CD4-positive, CD25-positive, alpha-beta regulatory T cell (primary cell): ENCODE measurements at regions not wholly inside any gene's neighbourhood (a gene's known extent, or its start where the extent isn't known, plus 50 kb on each side); places are given as distances from the start of the nearest gene placed in this dataset.

Experiments used
- ATAC-seq, 2 donors: fragments of 150-1000 bp; cut with Tn5 transposase; one replicate each; pipeline ENCODE4 v1.10.0; 2021; ENCODE audit warnings: low read depth in 2 of 2, moderate number of reproducible peaks in 2 of 2, moderate library complexity in 1 of 2
- DNase-seq, 3 donors: peaks; one replicate each; pipeline versions ENCODE4 v3.0.0 to v3.0.0-alpha.2; 2012 to 2022; ENCODE audit warnings: mixed read lengths in 1 of 3
- H3K27ac ChIP-seq: one replicate; pipeline ENCODE4 v1.7.0; 2013; ENCODE audit warnings: mild to moderate bottlenecking, low read length; ENCODE audit not compliant: insufficient read depth, poor library complexity, severe bottlenecking
- H3K27me3 ChIP-seq: one replicate; pipeline ENCODE4 v1.7.0; 2013; ENCODE audit warnings: low read length; ENCODE audit not compliant: control insufficient read depth, insufficient read depth
- H3K36me3 ChIP-seq: one replicate; pipeline ENCODE4 v1.7.0; 2013; ENCODE audit warnings: mild to moderate bottlenecking, low read length, moderate library complexity; ENCODE audit not compliant: control insufficient read depth, insufficient read depth
- H3K4me1 ChIP-seq: 2 replicates; pipeline ENCODE4 v1.7.0; 2013; ENCODE audit warnings: mild to moderate bottlenecking, low read length; ENCODE audit not compliant: insufficient read depth, control insufficient read depth, poor library complexity, severe bottlenecking
- H3K4me3 ChIP-seq: one replicate; pipeline ENCODE4 v1.7.0; 2013; ENCODE audit warnings: low read depth, mild to moderate bottlenecking, low read length, moderate library complexity
- H3K9me3 ChIP-seq, 2 experiments: 1 replicate in 1 of 2; 2 replicates in 1 of 2; pipeline ENCODE4 v1.7.0; 2013; ENCODE audit warnings: low read length in 2 of 2, mild to moderate bottlenecking in 1 of 2, moderate library complexity in 1 of 2; ENCODE audit not compliant: control insufficient read depth in 2 of 2
- H3K27ac Mint-ChIP-seq, 3 donors: one replicate each; pipeline ENCODE4 v1.8.0; 2020 to 2022; ENCODE audit warnings: mild to moderate bottlenecking in 3 of 3, mixed read lengths in 3 of 3, moderate library complexity in 2 of 3
- H3K27me3 Mint-ChIP-seq: one replicate; pipeline ENCODE4 v1.8.0; 2022; ENCODE audit warnings: mild to moderate bottlenecking, mixed read lengths
- H3K36me3 Mint-ChIP-seq: one replicate; pipeline ENCODE4 v1.8.0; 2020; ENCODE audit warnings: mixed read lengths
- H3K4me1 Mint-ChIP-seq, 4 donors: one replicate each; pipeline ENCODE4 v1.8.0; 2020 to 2022; ENCODE audit warnings: mixed read lengths in 4 of 4, mild to moderate bottlenecking in 1 of 4
- H3K4me3 Mint-ChIP-seq, 4 donors: one replicate each; pipeline ENCODE4 v1.8.0; 2020 to 2022; ENCODE audit warnings: mild to moderate bottlenecking in 4 of 4, mixed read lengths in 4 of 4, moderate library complexity in 3 of 4
- H3K9me3 Mint-ChIP-seq, 7 donors: one replicate each; pipeline ENCODE4 v1.8.0; 2020 to 2022; ENCODE audit warnings: mixed read lengths in 7 of 7, mild to moderate bottlenecking in 3 of 7, moderate library complexity in 2 of 7

DNA sequence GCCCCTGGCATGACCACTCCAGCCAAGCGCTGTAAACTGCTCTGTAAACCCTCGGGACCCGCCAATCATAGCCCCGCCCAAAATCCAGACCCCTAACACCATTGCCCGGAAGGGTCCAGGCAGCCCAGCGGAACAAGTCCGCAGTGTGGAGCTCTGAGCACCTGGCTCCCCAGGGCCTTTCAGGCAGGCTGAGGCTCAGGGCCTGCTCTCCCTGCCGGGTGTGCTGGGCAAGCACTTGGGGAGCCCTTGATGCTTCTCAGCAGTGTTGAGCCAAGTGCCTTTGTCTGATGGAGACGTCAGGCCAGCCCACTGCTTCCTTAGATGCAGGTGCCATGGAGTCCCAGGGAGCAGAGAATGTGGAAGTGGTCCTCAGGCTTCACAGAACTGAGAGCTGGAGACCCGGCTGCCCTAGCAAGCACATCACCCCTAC is 106.2 kb downstream of the TLE3 start:
- DNase-seq (no peak), ATAC-seq (no peak)
- no peak overlapping the region for H3K27ac Mint-ChIP-seq
- no peaks in the 10 kb centered on the region for H3K36me3 Mint-ChIP-seq
- Histone ChIP-seq H3K27me3 (no peaks in the 10 kb centered on the region), H3K27ac (no peak overlapping the region), H3K9me3 (no peaks in the 10 kb centered on the region), H3K4me1 (no peaks in the 10 kb centered on the region), H3K4me3 (no peak overlapping the region), H3K36me3 (no peaks in the 10 kb centered on the region)
- peaks cover 5% of the 10 kb centered on the region for H3K27me3 Mint-ChIP-seq
- H3K4me1 Mint-ChIP-seq: peaks cover 0 to 7% (median 0%) of the 10 kb centered on the region in 4 donors
- no peak overlapping the region for H3K4me3 Mint-ChIP-seq
- H3K9me3 Mint-ChIP-seq: peaks cover 0 to 2% (median 0%) of the 10 kb centered on the region in 7 donors

DNA sequence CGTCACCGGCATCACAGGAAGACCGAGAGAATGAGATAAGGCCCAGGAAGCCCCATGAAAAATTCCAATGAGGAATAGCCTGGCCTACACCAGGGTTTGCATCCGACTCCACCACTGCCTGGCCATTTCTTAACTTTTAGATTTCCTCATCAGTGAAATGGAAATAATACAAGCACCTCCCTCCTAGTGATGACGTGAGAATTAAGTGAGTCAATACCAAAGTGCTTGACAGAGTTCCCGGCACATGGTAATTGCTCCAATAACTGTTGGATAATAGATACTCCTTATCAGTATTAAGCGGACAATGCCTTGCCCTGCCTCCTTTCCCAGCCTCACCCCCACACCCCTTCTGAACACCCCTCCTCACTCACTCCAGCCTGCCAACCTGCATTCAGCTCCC is 105.4 kb downstream of the TLE3 start:
- H3K4me3 ChIP-seq: no peak overlapping the region
- H3K27ac ChIP-seq: no peak overlapping the region
- H3K4me1 ChIP-seq: no peaks in the 10 kb centered on the region
- no peak overlapping the region for H3K4me3 Mint-ChIP-seq
- H3K27ac Mint-ChIP-seq: no peak overlapping the region
- H3K9me3 Mint-ChIP-seq: peaks cover 0 to 2% (median 0%) of the 10 kb centered on the region in 7 donors
- no peaks in the 10 kb centered on the region for H3K27me3 ChIP-seq
- H3K4me1 Mint-ChIP-seq: peaks cover 0 to 7% (median 0%) of the 10 kb centered on the region in 4 donors
- peaks cover 5% of the 10 kb centered on the region for H3K27me3 Mint-ChIP-seq
- H3K36me3 Mint-ChIP-seq: no peaks in the 10 kb centered on the region
- no peak for ATAC-seq
- no peaks in the 10 kb centered on the region for H3K9me3 ChIP-seq
- DNase-seq: no peak
- no peaks in the 10 kb centered on the region for H3K36me3 ChIP-seq

DNA sequence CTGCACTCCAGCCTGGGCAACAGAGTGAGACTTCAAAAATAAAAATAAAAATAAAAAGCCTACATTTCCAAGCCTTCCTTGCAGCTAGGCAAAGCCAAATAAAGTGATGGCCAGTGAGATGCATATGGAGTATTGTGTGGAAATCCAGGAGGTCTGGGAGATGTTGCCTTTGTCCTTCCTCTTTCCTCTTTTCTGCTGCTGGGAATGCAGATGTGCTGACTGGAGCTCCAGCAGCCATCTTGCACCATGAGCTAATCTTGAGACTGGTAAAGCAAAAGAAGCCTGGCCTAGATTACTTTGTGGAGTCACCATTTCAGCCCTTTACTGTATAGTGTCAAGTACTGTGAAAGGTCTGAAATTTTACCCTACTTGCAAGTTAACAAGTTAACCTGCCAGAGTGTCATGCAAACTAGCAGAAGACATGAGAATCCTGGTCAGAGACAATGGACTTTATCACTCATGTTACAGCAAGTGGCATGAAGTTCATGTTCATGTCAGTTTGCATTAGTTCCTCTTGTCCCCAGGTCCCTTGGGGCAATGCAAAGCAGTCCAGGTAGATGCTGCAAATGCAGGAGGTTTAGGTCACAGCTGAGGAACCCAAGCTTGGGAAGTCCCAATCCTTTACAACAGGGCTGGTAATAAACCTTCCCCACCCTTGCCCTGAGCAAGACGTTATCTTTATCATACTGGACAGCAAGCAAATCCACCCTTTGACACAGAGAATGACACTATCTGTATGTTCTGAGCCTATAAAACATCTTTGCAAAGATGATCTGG is 103.1 kb downstream of the TLE3 start:
- no peak overlapping the region for H3K4me3 Mint-ChIP-seq
- Histone ChIP-seq H3K36me3 (no peaks in the 10 kb centered on the region), H3K4me1 (no peaks in the 10 kb centered on the region), H3K4me3 (no peak overlapping the region), H3K9me3 (no peaks in the 10 kb centered on the region), H3K27ac (no peak overlapping the region), H3K27me3 (no peaks in the 10 kb centered on the region)
- H3K36me3 Mint-ChIP-seq: no peaks in the 10 kb centered on the region
- no peak for ATAC-seq
- DNase-seq: no peak
- H3K4me1 Mint-ChIP-seq: peaks cover 0 to 7% (median 0%) of the 10 kb centered on the region in 4 donors
- no peak overlapping the region for H3K27ac Mint-ChIP-seq
- peaks cover 0 to 2% (median 0%) of the 10 kb centered on the region in 7 donors for H3K9me3 Mint-ChIP-seq
- peaks cover 10% of the 10 kb centered on the region for H3K27me3 Mint-ChIP-seq

DNA sequence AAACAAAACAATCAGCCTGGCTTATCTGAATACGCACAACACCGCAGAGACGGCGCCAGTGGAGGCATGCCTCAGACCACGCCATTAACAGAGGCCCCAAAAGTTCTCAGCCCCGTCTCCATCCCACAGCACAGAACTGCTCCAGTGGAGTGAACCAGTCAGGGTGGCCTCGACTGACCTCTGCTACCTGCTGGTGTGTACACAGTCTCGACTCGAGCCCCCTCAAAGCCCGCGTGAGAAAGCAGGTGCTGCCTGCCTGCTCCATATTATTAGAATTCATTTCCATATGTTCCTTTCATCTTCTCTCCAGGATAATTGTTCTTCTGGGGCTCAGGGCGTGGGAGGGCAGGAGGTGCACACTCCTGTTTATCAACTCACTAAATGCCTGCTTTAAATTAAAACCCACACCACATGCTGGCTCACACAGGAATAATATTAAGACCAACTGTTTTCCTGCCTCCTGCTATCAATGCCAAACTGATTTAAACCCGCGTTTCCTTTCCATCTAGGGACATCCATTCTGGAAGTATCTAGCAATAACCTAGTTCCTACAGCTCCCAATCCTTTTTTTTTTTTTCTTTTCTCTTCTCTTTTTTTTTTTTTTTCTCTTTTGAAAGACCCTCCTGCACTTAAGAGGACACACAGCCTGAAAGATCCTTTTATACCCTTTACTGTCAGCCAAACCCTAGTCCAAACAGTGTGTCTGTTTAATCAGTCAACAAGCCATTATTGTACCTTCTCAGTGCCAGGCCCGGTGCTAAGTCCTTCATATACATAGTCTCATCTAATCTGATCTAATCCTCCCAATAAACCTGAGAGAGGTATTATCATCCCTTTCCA is 101.2 kb downstream of the TLE3 start:
- H3K36me3 Mint-ChIP-seq: no peaks in the 10 kb centered on the region
- ATAC-seq: no peak
- no peaks in the 10 kb centered on the region for H3K27me3 ChIP-seq
- H3K4me1 ChIP-seq: no peaks in the 10 kb centered on the region
- no peak for DNase-seq
- H3K27ac Mint-ChIP-seq: no peak overlapping the region
- no peaks in the 10 kb centered on the region for H3K4me1 Mint-ChIP-seq
- H3K9me3 ChIP-seq: no peaks in the 10 kb centered on the region
- H3K27me3 Mint-ChIP-seq: peaks cover 9% of the 10 kb centered on the region
- no peaks in the 10 kb centered on the region for H3K36me3 ChIP-seq
- no peak overlapping the region for H3K27ac ChIP-seq
- H3K4me3 ChIP-seq: no peak overlapping the region
- H3K4me3 Mint-ChIP-seq: no peak overlapping the region
- H3K9me3 Mint-ChIP-seq: peaks cover 0 to under 1% (median 0%) of the 10 kb centered on the region in 7 donors

DNA sequence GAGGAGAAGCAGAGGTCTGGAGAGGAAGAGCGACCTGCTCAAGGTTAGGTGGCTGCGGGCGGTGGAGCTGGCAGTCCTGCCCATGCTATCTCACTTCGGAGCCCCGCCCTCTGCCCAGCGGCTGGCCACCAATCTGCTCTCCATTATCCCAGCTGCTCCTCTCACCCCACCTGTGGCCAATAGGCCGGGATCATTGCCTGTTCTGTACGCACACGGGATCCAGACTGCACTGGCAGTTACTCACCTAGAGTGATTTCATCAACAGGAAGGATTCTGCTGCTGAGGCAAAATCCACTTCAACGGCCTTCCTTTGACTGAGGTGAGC is 100.6 kb downstream of the TLE3 start:
- no peak overlapping the region for H3K4me3 ChIP-seq
- no peaks in the 10 kb centered on the region for H3K36me3 ChIP-seq
- no peaks in the 10 kb centered on the region for H3K4me1 Mint-ChIP-seq
- no peaks in the 10 kb centered on the region for H3K9me3 ChIP-seq
- no peak for DNase-seq
- peaks cover 9% of the 10 kb centered on the region for H3K27me3 Mint-ChIP-seq
- no peak for ATAC-seq
- no peak overlapping the region for H3K27ac Mint-ChIP-seq
- H3K36me3 Mint-ChIP-seq: no peaks in the 10 kb centered on the region
- peaks cover 0 to under 1% (median 0%) of the 10 kb centered on the region in 7 donors for H3K9me3 Mint-ChIP-seq
- H3K27ac ChIP-seq: no peak overlapping the region
- no peaks in the 10 kb centered on the region for H3K27me3 ChIP-seq
- no peaks in the 10 kb centered on the region for H3K4me1 ChIP-seq
- no peak overlapping the region for H3K4me3 Mint-ChIP-seq
